VCaP (cell line): ENCODE measurements at regions not wholly inside any gene's neighbourhood (a gene's known extent, or its start where the extent isn't known, plus 50 kb on each side); places are given as distances from the start of the nearest gene placed in this dataset.
"Not testable (repeated sequence)": the region's sequence is repeated elsewhere in the genome, so short reads cannot be mapped to it uniquely, and the experiment has no call there.

Experiments used
- H3K27ac ChIP-seq: fragments of 450-650 bp; 2 replicates; pipeline ENCODE4 v1.5.1; 2017
- TF ChIP-seq, protein P1 (sequence below): fragments of 450-650 bp; conservative IDR thresholded peaks from 2 replicates; pipeline ENCODE4 v1.5.1; 2017; ENCODE audit warnings: mild to moderate bottlenecking, moderate library complexity

DNA sequence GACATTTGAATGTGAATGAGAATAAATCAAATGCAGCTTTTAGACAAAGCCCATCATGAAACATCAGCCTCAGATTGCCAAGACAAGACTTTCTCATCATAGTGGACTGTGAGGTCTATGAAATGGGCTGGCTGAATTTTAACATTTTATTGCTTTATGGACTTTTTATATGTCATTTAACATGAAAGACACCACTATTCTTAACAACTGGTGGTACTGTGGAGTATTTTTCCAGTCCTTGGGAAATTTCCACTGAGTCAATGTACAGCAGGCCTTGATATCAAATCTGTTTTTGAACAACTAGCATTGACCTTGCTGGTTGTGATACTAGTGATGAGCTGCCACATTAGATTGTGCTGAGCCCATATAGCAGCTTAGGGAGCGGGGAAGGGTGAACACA lies 326.6 kb upstream of the CITED2 start:
- no peak overlapping the region for H3K27ac ChIP-seq
- TF ChIP-seq, protein P1, sequence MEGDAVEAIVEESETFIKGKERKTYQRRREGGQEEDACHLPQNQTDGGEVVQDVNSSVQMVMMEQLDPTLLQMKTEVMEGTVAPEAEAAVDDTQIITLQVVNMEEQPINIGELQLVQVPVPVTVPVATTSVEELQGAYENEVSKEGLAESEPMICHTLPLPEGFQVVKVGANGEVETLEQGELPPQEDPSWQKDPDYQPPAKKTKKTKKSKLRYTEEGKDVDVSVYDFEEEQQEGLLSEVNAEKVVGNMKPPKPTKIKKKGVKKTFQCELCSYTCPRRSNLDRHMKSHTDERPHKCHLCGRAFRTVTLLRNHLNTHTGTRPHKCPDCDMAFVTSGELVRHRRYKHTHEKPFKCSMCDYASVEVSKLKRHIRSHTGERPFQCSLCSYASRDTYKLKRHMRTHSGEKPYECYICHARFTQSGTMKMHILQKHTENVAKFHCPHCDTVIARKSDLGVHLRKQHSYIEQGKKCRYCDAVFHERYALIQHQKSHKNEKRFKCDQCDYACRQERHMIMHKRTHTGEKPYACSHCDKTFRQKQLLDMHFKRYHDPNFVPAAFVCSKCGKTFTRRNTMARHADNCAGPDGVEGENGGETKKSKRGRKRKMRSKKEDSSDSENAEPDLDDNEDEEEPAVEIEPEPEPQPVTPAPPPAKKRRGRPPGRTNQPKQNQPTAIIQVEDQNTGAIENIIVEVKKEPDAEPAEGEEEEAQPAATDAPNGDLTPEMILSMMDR: no peak

DNA sequence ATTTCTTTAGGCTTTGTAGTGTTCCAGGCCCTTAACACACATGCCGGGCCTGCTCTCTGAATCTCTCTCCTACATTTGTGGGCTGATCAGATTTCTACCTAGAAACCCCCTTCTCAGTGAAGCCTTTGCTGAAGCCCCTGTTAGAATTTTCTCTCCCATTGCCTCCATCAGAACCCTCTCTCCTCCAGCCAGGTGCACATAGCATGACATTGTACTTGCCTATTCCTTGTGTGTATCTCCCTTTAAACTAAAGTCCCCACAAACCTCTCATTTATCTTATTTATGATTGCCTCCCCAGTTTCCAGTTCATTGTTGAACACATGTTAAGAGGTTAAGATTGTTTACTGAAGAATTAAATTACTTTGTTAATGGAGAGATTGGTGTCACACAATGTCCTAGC lies 325.5 kb upstream of the CITED2 start:
- H3K27ac ChIP-seq: no peak overlapping the region
- TF ChIP-seq, protein P1: no peak

DNA sequence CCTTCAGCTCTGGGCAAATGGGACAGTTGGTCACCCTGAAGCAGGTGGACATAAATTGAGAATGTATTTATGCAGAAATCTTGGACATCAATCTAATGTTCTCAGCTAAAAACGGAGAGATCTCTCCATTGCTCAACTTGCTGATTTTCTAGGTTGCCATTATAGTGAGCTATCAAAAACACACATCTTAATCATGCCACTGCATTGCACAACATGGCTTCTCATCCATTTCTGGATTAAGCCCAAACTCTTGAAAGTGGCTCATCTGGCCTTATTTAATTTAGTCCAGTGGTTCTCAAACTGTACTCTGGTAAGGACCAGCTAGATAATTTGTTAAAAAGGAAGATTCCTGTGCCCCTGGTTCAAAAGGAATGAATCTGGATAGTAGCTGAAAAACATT lies 324.9 kb upstream of the CITED2 start:
- TF ChIP-seq, protein P1: no peak
- no peak overlapping the region for H3K27ac ChIP-seq

- TF ChIP-seq, protein P1: no peak
- no peak overlapping the region for H3K27ac ChIP-seq
Observed at GRCh38 chr6:139698526-139699176, 324.2 kb upstream of the CITED2 start.

- not testable (repeated sequence) for H3K27ac ChIP-seq
Observed at GRCh38 chr6:139697856-139698255, 323.4 kb upstream of the CITED2 start.

GRCh38 chr6:139696991-139697390 lies 322.5 kb upstream of the CITED2 start:
- H3K27ac ChIP-seq: not testable (repeated sequence)

- no peak overlapping the region for H3K27ac ChIP-seq
- TF ChIP-seq, protein P1: no peak
Observed at GRCh38 chr6:139695361-139695760, 320.9 kb upstream of the CITED2 start.

GRCh38 chr6:139693735-139694134 lies 319.3 kb upstream of the CITED2 start:
- TF ChIP-seq, protein P1: no peak
- no peak overlapping the region for H3K27ac ChIP-seq

GRCh38 chr6:139690007-139690406 lies 315.6 kb upstream of the CITED2 start:
- TF ChIP-seq, protein P1: no peak
- no peak overlapping the region for H3K27ac ChIP-seq
